AML-193 (cell line): ENCODE measurements at regions not wholly inside any gene's neighbourhood (a gene's known extent, or its start where the extent isn't known, plus 50 kb on each side); places are given as distances from the start of the nearest gene placed in this dataset.

Source experiments
- DNase-seq, 2 experiments: peaks; one replicate each; lab custom pipeline; 2025; lab: John Stamatoyannopoulos, UW

DNA sequence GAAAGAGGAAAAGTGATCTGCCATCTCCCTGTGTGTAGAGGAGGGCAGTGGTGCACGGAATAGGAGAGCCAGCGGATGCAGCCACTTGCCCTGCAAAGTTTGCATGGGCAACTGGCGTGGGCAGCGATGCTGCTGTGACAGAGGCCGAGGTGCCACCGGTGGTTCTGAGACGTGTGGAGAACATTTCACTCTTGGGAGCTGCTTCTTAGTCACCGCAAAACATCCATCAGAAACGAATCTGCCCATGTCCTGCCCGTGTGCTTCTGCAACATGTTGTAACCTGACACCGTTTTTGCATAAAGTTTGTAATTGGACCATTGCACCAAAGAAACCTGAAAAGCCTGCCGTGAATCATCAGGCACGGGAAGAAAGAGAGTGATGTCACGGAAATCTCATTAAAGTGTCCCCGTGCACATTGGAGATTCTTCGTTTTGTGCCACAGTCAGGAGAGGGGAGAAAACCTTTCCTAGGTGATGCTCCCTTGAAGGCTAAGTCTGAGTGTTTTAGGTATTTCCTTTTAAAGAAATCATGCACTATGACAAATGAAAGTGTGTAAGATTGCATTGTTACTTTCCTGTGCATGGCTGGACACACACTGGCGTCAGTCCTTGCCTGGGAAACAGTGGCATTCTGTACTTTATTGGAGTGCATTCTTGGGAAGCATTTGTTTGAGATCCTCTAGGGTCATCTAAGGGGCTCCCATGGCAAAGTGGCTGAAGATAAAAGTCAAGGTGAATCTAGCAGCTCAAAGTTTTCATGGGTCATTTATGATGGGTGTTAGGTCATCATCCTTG, 302.6 kb downstream of the KLF6 start:
- DNase-seq, result no peak

DNA sequence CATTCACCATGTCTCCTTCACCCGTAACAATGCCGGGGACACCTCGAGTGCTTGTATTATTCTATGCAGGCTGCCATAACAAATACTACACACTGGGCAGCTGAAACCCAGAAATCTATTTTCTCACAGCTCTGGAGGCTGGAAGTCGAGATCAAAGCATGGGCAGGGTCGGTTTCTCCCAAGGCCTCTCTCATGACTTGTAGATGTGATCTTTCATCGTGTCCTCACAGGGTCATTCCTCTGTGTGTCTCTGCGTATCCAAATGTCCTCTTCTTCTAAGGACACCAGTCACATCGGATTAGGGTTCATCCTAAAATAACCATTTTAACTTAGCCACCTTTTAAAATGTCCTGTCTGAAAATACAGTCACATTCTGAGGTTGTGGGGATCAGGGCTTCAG, 303.5 kb downstream of the KLF6 start:
- no peak for DNase-seq

DNA sequence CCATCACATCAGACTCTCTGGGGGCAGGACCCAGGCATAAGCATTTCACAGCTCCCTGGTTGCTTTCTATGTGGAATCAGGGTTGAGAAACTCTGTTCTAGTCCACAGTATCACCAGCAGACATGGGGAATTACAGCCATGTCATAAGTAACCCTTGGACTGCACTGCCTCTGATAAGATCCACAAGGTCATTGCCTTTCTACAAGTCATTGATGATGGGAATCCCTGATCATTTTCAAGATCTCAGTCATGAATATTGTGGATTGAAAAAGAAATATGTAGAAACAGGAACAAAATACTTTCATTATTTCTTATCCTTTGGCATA, 304.1 kb downstream of the KLF6 start:
- DNase-seq, result no peak

DNA sequence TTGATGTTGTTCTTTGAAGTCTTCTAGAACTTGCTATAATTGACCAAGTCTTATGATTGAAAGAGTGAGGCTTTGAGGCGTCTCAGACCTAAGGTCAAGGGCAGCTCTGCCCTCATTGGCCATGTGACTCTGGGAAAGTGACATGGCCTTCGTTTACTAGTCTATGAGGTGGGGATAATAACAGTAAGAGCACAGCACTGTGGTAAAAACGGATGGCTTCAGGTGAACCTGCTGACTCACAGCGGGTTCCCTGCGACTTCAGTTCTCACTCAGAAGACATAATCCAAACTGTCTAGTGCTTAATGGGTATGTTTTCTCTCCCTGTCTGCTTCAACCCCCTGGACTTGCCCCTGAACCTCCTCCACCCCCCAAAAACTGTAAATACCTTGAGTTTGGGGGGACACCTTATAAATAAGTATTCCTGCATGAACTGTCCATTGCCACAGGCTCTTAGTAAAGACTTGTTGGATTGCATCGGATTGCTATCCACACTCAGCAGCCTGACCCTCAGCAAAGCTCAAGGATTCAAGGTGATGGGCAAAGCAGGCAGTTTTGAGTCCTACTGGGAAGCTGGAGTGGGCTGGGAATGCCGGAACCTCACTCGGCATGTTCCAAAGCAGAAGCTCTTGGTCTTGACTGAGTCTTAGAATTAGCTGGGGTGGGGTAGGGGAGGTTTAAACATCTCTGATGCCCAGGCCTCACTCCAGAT, 304.6 kb downstream of the KLF6 start:
- no peak for DNase-seq

DNA sequence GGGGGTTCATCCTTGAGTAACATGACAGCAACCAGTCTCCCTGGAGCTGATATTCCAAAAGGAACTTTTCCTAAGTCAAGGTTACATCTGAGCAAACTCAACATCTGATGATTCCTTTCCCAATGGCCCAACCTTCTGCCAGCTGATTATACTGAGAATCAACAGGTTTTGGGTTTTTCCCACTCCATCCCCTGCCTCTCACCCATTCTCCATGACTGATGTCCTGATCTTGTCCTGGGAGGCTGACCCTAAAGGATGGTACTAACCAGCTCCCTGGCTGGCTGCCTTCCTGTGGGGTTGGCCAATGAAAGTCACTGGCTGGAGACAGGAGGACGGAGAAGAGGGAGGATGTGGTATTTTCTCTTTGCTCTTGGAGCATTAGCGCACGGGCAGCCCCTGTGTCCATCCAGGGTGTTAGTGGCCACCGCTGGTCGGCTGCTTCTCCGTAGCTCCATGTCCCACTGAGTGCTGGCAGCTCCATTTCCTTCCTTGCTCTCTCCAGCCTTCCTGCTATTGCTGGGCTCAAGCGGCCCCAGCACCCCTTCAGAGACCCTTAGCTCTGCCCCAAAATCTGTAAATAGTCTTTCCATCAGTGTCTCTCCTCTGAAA, 306.2 kb upstream of the PITRM1 start:
- no peak for DNase-seq

DNA sequence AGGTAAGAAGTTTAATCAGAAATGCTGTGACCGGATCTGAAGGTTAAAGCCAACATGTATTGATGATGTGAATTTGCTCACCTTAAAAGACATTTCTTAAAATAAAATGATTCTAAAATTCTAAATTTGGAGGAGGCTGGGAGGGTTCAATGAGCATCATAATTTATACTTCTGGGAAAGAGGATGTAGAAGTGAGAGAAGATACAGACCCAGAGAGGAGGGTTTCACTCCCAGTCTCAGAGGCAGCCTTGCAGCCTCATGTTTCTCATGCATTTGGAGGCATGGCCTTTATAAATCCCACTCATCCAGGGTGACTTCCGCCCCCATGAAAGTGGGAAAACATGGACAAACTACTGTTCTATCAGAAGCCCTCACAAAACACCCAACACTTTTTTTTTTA, 305.6 kb upstream of the PITRM1 start:
- no peak for DNase-seq

DNA sequence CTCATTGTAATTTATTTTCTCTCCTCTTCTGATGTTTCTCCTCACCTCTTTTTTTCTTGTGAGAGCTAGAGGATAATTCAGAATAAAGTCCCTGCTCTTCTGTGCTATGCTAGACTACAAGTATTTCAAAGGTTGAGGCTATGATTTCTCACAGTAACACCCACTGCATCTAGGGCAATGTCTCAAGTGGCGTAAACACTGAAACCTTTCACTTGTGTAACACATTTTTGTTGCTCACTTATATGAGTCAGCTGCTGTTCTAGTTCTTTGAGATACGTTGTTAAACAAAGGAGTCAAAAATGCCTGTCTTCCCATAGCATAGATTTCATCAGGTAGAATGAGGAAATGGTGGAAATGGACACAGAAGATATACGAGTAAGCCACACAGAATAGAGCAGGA, 305.1 kb upstream of the PITRM1 start:
- DNase-seq, result no peak

DNA sequence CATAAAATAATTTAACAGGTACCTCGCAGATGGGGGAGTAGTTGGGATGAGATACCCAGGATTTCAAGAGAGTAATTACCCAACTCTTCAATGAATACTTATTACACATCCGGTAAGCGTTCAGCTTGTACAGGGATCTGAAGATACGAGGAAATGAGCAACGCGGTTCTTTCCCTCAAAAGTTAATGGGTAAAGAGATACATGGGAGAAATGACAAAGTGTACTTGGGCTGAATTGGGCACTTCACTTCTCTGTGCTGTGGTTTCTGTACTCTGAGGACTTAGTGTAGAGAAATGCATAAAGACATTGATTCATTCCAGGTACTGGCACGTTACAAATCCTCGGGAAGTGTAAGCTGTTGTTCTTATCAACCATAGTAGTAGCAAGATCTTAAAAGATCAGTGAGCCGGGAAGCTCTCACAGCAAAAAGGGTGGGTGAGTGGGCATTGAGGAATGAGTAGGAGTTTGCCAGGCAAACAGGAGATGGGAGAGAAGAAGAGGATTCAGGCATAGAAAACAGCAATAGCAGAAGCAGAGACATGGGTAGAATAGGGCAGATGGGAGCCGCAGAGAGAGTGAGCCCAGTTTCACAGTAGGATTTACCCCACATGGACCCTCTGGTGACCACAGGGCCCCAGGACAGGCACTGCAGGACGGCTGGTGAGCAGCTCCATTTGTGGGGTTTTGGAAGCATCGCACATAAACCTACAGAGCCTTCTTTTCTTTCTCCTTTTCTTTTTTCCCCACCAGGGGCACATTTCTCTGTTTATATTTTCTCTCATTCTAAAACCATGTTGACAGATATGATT, 304.3 kb upstream of the PITRM1 start:
- DNase-seq, result no peak

DNA sequence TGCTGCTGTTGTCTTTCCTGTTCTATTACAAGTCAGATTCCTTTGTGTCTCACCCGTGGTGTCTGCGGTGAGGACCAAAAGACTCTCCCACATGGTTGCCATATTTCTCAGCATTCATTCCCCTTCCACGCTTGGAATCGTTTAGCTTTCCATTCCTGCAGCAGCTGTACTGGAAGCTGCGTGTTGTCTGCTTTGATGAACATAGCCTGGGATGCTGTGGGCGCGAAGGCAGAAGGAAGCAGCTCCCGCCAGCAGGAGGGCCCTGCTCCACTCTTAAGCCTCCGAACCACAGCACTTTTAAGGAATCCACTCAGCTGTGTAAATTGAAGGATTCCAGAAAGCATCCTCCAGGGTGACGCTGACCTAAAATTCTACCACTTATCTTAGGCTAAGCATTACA, 303.6 kb upstream of the PITRM1 start:
- DNase-seq, result no peak

DNA sequence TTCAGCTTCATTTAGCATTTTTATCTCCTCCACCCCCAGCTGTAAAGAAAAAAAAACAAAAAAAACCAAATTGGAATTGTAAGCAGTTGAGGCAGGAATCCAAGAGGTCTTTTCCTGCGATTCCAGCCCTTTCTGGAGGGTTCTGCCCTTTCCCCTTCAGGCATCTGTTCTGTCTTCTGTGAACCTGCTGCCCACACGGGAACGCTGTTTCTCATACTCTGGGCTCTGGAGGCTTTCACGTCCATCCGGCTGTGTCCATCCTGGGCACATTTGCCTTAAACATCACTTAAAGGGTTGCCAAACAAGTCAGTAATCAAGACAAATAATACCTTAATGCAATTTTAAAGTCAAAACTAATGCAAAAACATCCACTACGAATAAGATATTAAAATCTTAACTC, 302.8 kb upstream of the PITRM1 start:
- DNase-seq, result no peak

DNA sequence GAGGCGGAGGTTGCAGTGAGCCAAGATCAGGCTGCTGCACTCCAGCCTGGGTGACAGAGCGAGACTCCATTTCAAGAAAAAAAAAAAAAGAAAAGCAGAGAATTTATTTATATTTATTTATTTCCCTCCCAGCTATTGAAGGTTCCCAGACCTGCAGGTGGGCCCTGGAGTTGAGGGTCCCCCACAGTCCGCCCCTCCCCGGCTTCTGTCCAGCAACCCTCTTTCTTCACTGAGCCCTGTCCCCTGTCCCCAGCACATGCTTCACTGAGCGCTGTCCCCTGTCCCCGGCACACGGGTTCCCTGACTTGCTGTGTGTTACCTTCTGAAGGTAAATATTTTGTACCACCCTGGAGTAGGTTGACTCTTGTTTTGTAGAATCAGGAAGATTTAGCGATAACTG, 301.7 kb upstream of the PITRM1 start:
- no peak for DNase-seq

DNA sequence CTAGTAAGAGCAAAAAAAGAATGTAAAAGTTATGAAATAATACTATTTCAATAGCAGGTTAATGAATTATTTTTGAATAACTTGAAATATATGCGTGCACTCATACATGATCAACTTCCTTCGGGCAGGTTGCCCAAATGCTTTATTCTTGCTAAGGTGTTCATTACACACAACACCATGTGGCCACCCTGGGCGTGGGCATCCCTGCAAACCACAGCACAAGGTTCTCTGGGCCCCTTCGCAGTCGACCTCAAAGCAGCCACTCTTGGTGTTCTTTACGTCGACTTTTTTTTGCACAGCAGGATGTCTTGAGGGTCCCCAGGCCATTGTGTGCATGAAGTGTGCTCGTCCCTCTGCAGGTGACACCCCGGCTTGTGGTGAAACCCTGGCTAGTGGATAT, 300.7 kb upstream of the PITRM1 start:
- DNase-seq, result no peak

DNA sequence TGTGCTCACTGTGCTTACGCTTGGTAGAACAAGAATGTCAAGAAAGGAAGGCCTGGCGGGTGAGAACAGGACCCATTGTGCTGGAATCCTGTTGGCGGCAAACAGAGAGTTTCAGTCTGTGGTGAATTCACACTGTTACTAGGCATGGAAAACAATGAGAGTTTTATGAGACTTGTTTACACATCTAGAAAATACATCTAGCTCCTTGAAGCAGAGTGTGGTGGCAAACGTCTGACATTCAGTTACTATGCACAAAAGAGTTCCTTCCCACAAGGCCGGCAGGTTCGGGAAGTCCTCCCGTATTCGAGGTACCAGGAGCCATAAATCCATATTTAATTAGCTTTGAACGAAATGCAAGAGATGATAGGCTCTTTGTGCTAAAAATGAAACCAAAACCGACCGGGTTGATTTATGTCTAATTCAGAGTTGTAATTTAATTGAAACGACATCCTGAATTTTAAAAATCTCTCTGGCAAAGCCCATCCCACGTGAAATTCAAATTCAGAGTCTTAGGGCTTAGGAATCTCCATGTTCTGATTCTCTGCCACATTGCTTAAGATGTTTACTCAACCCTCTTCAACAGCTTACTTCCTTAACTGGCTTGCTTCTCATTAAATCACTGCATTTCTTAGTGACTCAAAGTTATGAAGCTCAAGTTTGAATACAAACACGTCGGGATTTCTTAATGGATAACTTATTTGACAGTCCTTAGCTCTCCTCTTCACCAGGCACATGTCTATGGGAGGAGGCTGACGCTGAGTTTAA, 299.9 kb upstream of the PITRM1 start:
- no peak for DNase-seq

DNA sequence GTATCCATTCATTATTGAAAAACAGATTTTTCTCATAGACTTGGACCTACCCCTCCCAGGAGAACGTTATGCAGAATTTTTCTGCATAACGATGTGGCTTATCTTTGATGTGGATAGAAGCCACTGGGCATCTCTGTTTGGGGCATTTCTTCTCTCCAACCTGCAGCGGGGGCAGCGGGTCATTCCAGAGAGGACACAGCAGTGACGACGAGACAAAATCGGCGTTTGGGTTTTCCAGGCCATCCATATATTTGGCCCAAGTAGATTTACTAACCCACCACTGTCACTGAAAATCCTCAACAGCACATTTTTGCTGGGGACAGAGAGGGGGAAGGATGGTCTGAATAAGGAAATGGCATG, 299.3 kb upstream of the PITRM1 start:
- DNase-seq, result no peak

DNA sequence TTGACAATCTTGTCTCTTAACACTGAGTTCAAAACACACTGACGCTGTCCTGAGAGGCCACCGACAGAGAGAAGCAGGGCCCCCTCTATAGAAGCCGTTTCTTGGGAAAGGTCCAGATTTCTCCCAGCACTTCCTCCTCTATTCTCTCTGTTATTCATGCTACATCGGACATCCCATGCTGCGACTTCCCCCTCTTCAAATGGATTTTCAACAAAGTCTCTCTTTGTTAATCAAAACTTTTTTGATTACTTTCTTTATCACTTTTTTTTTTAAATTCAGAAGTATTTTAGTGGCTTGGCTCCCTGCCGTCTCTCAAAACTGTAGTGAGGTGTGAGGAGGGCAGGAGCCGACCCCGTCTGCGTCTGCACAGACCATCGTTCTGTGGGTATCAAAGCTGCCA, 298.9 kb upstream of the PITRM1 start:
- no peak for DNase-seq

DNA sequence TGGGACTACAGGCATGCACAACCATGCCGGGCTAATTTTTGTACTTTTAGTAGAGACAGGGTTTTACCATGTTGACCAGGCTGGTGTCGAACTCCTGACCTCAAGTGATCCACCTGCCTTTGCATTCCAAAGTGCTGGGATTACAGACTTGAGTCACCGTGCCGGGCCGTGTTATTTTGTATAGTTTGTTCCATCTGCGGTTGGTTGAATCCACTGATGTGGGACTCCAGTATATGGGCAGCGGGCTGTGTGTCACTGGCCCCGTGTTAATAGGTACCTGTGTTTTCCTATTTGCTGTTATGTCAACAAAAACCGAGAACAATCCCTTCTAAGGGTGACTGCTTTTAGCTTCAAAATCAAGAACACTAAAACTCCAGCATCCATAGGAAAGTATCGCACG, 297.6 kb upstream of the PITRM1 start:
- no peak for DNase-seq

DNA sequence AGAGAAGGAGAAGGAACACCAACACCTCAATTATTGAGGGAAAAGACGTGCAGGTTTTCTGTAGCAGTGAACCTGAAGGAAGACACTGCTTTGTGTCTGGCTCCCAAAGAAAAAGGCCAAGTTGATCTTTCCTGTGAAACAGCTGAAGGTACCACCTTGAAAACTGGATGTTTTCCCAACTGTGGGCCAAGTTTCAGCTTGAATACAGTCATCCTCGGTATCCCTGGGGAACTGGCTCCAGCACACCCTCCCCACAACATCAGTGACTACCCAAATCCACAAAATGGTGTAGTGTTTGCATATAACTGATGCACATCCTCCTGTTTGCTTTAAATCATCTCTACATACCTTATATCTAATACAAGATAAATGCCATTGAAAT, 297.0 kb upstream of the PITRM1 start:
- DNase-seq, result no peak

DNA sequence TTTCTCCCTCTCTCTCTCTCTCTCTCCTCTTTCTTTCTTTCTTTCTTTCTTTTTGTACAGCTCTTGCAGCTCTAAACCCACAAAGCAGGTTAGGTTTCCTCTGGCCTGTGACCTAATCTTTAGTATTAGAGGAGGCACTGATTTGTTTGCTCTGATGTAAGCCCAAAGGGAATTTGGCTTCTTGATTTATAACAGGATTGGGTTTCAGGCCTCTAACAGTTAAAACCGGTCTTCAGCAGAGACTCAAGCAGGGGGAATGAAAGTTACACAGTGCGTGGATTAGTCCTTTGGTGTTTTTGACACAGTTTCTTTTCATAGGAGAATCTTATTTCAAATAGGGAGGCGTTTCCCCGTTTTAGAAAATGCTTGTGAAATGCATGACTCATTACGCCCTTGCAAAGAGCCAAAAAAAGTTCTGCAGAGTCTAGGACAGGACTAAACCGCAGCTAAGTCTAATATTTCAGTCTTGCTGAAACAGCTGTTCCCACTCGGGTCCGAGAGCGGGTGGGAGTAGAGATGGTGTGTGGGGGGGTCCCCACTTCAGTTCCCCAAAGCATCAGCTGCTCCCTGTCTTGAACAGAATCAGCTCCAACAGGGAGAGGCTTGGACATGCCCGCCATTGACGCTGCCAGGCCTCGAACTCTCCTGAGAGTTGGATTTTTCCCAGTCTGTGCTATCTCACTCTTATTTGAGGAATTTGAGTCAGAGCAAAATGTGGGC, 296.5 kb upstream of the PITRM1 start:
- DNase-seq, result peak; percentile 29 to 55

DNA sequence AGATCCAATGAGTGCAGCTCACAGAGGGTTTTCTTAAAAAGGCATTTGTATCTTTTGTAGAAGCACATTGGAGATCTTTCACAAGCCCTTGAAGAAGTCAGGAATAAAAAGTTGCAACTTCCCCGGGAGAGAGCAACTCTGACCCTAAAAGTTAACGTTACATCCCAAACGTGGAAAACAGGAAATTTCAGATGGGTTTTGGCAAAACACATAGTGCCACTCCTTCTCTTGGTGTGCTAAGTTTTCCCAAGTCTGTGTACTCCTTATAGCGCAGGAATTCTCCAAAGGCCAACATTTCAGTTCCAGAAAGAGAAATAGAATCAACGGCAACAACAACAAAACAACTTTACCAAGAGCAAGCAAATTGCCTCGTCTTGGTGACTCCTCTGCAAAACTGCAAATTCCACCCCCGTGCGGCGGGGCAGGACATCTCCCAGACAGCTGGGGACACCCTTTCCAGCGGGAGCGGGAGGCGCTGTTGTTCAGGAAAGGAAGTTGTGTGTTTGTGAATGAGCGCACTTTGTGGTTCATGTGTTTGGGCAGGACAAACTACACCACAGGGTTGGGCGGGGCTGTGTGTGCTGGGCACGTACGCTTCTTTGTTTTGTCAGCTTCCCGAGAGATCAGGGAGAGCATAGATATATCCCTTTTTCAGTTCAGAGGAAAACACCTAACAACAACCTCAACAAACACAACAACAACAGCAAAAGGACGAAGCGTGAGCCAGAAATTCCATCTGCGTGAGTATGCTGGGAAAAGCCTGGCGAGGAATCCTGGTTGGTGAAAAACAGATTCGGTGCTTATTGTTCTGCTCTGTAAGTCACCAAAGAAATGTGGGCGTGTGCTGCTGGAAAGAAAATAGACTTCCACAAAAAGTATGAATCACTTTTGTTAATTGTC, 294.7 kb upstream of the PITRM1 start:
- no peak for DNase-seq

DNA sequence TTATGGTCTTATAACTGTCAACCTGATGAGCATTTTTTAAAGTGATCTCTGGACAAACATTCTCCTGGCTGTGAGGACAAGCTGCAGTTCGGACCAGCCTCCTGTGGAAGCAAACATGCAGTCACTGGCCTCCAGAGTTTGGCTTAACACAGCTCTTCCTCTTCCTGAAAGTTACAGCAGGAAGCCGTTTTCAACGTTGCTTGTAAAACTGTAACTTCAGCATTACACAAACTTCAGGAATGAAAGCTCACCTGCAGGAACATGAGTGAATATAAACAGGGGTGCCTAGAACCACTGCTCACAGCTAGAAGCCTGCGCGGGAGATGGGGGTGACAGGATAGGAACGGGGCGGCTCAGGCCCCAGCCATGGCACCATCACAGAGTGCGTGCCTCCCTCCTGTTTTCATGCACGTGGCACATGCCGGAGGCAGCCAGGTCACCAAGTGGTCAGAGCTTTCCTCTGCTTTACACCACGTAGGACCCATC, 292.9 kb upstream of the PITRM1 start:
- peak; percentile 1 to 16 for DNase-seq
